T-helper 2 cell treated with Interferon-gamma antibody and Interleukin-4, amounts not matched to agents 5 μg/mL and 100 μg/mL, for 36 hours (primary cell): ENCODE measurements at regions not wholly inside any gene's neighbourhood (a gene's known extent, or its start where the extent isn't known, plus 50 kb on each side); places are given as distances from the start of the nearest gene placed in this dataset.

ENCODE experiments used
- DNase-seq: peaks from one replicate; pipeline ENCODE4 v3.0.0; 2021; ENCODE audit warnings: low spot score
- H3K27ac Mint-ChIP-seq: one replicate; pipeline ENCODE4 v1.8.0; 2021; ENCODE audit warnings: mild to moderate bottlenecking, mixed read lengths
- H3K27me3 Mint-ChIP-seq: one replicate; pipeline ENCODE4 v1.8.0; 2021; ENCODE audit warnings: low read depth, mixed read lengths
- H3K36me3 Mint-ChIP-seq: one replicate; pipeline ENCODE4 v1.8.0; 2021; ENCODE audit warnings: low read depth, mixed read lengths
- H3K4me1 Mint-ChIP-seq: one replicate; pipeline ENCODE4 v1.8.0; 2021; ENCODE audit warnings: low read depth, mixed read lengths
- H3K4me3 Mint-ChIP-seq: one replicate; pipeline ENCODE4 v1.8.0; 2022; ENCODE audit warnings: mild to moderate bottlenecking, moderate library complexity, mixed read lengths
- H3K9me3 Mint-ChIP-seq: one replicate; pipeline ENCODE4 v1.8.0; 2021; ENCODE audit warnings: mixed read lengths

GRCh38 chr1:67939186-67939743 is 106.0 kb upstream of the GNG12 start:
- no peak for DNase-seq
- H3K4me1 Mint-ChIP-seq, result no peaks in the 10 kb centered on the region
- H3K4me3 Mint-ChIP-seq, result no peak overlapping the region
- H3K36me3 Mint-ChIP-seq, result no peaks in the 10 kb centered on the region
- H3K9me3 Mint-ChIP-seq, result no peaks in the 10 kb centered on the region
- H3K27me3 Mint-ChIP-seq, result no peaks in the 10 kb centered on the region
- H3K27ac Mint-ChIP-seq, result no peak overlapping the region

- Mint-ChIP-seq H3K27ac (no peak overlapping the region), H3K27me3 (no peaks in the 10 kb centered on the region), H3K36me3 (no peaks in the 10 kb centered on the region), H3K4me3 (no peak overlapping the region), H3K9me3 (no peaks in the 10 kb centered on the region), H3K4me1 (no peaks in the 10 kb centered on the region)
- DNase-seq, result no peak
These were observed 104.4 kb upstream of the GNG12 start for GRCh38 chr1:67937651-67938050.

- Mint-ChIP-seq H3K4me1 (no peaks in the 10 kb centered on the region), H3K9me3 (no peaks in the 10 kb centered on the region), H3K4me3 (no peak overlapping the region), H3K27me3 (no peaks in the 10 kb centered on the region), H3K27ac (no peak overlapping the region), H3K36me3 (no peaks in the 10 kb centered on the region)
- no peak for DNase-seq
These were observed 103.7 kb upstream of the GNG12 start for GRCh38 chr1:67937010-67937409.

- no peaks in the 10 kb centered on the region for H3K9me3 Mint-ChIP-seq
- no peak overlapping the region for H3K4me3 Mint-ChIP-seq
- no peak overlapping the region for H3K27ac Mint-ChIP-seq
- H3K27me3 Mint-ChIP-seq, result no peaks in the 10 kb centered on the region
- no peaks in the 10 kb centered on the region for H3K4me1 Mint-ChIP-seq
- no peaks in the 10 kb centered on the region for H3K36me3 Mint-ChIP-seq
- no peak for DNase-seq
These were observed 102.3 kb upstream of the GNG12 start for GRCh38 chr1:67935560-67935959.

GRCh38 chr1:67931198-67931597 is 97.9 kb upstream of the GNG12 start:
- H3K4me1 Mint-ChIP-seq, result no peaks in the 10 kb centered on the region
- H3K27me3 Mint-ChIP-seq, result no peaks in the 10 kb centered on the region
- H3K4me3 Mint-ChIP-seq, result no peak overlapping the region
- no peak for DNase-seq
- no peaks in the 10 kb centered on the region for H3K9me3 Mint-ChIP-seq
- H3K27ac Mint-ChIP-seq, result no peak overlapping the region
- H3K36me3 Mint-ChIP-seq, result no peaks in the 10 kb centered on the region

GRCh38 chr1:67923074-67923473 is 89.8 kb upstream of the GNG12 start:
- no peak overlapping the region for H3K27ac Mint-ChIP-seq
- H3K4me3 Mint-ChIP-seq, result no peak overlapping the region
- no peaks in the 10 kb centered on the region for H3K36me3 Mint-ChIP-seq
- H3K9me3 Mint-ChIP-seq, result no peaks in the 10 kb centered on the region
- H3K4me1 Mint-ChIP-seq, result no peaks in the 10 kb centered on the region
- peaks cover 5% of the 10 kb centered on the region for H3K27me3 Mint-ChIP-seq
- DNase-seq, result no peak

GRCh38 chr1:67921725-67922489 is 88.6 kb upstream of the GNG12 start:
- no peaks in the 10 kb centered on the region for H3K9me3 Mint-ChIP-seq
- peaks cover 5% of the 10 kb centered on the region for H3K27me3 Mint-ChIP-seq
- no peaks in the 10 kb centered on the region for H3K36me3 Mint-ChIP-seq
- no peaks in the 10 kb centered on the region for H3K4me1 Mint-ChIP-seq
- H3K4me3 Mint-ChIP-seq, result no peak overlapping the region
- H3K27ac Mint-ChIP-seq, result no peak overlapping the region
- no peak for DNase-seq

- Mint-ChIP-seq H3K36me3 (no peaks in the 10 kb centered on the region), H3K4me3 (no peak overlapping the region), H3K9me3 (no peaks in the 10 kb centered on the region), H3K4me1 (no peaks in the 10 kb centered on the region), H3K27me3 (peaks cover 4% of the 10 kb centered on the region), H3K27ac (no peak overlapping the region)
- no peak for DNase-seq
These were observed 86.2 kb upstream of the GNG12 start for GRCh38 chr1:67919274-67920072.

- Mint-ChIP-seq H3K27ac (no peak overlapping the region), H3K4me3 (no peak overlapping the region), H3K9me3 (no peaks in the 10 kb centered on the region), H3K4me1 (no peaks in the 10 kb centered on the region), H3K36me3 (no peaks in the 10 kb centered on the region), H3K27me3 (no peaks in the 10 kb centered on the region)
- no peak for DNase-seq
These were observed 84.8 kb upstream of the GNG12 start for GRCh38 chr1:67918067-67918466.

GRCh38 chr1:67917006-67917405 is 83.7 kb upstream of the GNG12 start:
- Mint-ChIP-seq H3K27me3 (no peaks in the 10 kb centered on the region), H3K4me3 (no peak overlapping the region), H3K4me1 (no peaks in the 10 kb centered on the region), H3K27ac (no peak overlapping the region), H3K9me3 (no peaks in the 10 kb centered on the region), H3K36me3 (no peaks in the 10 kb centered on the region)
- DNase-seq, result no peak

- Mint-ChIP-seq H3K4me1 (no peaks in the 10 kb centered on the region), H3K9me3 (no peaks in the 10 kb centered on the region), H3K4me3 (no peak overlapping the region), H3K27me3 (no peaks in the 10 kb centered on the region), H3K36me3 (no peaks in the 10 kb centered on the region), H3K27ac (no peak overlapping the region)
- DNase-seq, result no peak
These were observed 83.0 kb upstream of the GNG12 start for GRCh38 chr1:67916140-67916886.

GRCh38 chr1:67909776-67910175 is 76.5 kb upstream of the GNG12 start:
- H3K9me3 Mint-ChIP-seq, result no peaks in the 10 kb centered on the region
- no peak overlapping the region for H3K4me3 Mint-ChIP-seq
- H3K4me1 Mint-ChIP-seq, result no peaks in the 10 kb centered on the region
- H3K27ac Mint-ChIP-seq, result no peak overlapping the region
- no peaks in the 10 kb centered on the region for H3K27me3 Mint-ChIP-seq
- H3K36me3 Mint-ChIP-seq, result no peaks in the 10 kb centered on the region
- DNase-seq, result no peak

GRCh38 chr1:67908250-67908936 is 75.1 kb upstream of the GNG12 start:
- DNase-seq, result no peak
- Mint-ChIP-seq H3K9me3 (no peaks in the 10 kb centered on the region), H3K4me3 (no peak overlapping the region), H3K27me3 (no peaks in the 10 kb centered on the region), H3K27ac (no peak overlapping the region), H3K4me1 (no peaks in the 10 kb centered on the region), H3K36me3 (no peaks in the 10 kb centered on the region)
